ENCODE measurements at regions not wholly inside any gene's neighbourhood (a gene's known extent, or its start where the extent isn't known, plus 50 kb on each side); places are given as distances from the start of the nearest gene placed in this dataset.

DNA sequence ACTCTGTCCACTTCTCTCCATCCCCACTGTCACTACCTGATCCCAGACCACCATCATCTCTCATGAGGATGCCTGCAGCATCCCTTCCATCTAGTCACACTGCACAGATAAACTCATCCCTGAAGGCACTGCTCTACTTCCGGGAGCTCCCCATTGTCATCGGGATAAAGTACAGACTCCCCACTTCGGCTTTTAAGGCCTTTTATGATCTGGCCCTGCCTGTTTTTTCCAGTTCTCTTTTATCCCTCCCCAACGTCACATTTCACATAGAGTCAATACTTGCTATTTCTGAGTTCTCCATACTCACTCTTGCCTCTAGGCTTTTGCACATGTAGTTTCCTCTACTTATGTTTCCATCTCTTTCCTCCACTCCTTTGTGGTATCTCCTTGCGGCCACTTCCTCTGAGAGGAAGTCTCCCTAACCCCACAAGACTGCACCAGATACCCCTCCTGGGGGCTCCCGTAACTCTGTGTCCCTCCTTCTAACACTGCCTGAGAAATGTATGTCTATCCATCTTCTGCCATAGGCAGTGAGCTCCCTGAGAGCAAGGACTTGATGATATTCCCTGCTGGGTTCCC, 66.9 kb downstream of the COPRS start:
- TF ChIP-seq, protein P1, sequence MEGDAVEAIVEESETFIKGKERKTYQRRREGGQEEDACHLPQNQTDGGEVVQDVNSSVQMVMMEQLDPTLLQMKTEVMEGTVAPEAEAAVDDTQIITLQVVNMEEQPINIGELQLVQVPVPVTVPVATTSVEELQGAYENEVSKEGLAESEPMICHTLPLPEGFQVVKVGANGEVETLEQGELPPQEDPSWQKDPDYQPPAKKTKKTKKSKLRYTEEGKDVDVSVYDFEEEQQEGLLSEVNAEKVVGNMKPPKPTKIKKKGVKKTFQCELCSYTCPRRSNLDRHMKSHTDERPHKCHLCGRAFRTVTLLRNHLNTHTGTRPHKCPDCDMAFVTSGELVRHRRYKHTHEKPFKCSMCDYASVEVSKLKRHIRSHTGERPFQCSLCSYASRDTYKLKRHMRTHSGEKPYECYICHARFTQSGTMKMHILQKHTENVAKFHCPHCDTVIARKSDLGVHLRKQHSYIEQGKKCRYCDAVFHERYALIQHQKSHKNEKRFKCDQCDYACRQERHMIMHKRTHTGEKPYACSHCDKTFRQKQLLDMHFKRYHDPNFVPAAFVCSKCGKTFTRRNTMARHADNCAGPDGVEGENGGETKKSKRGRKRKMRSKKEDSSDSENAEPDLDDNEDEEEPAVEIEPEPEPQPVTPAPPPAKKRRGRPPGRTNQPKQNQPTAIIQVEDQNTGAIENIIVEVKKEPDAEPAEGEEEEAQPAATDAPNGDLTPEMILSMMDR (IDR thresholded peaks at IDR 0.05; ENCODE audit: extremely low read depth in 1 of 2, insufficient read depth in 1 of 2, low read depth in 1 of 2, low read length in 2 of 2): no peak
- TF ChIP-seq POLR2AphosphoS5 (IDR thresholded peaks at IDR 0.05; ENCODE audit: insufficient read depth, low read depth, low read length) (no peak), EZH2 (IDR thresholded peaks at IDR 0.05; ENCODE audit: borderline replicate concordance, low read depth, low read length, severe bottlenecking) (no peak), POLR2A (IDR thresholded peaks at IDR 0.05; ENCODE audit: low read depth, low read length) (no peak), GATA2 (IDR thresholded peaks at IDR 0.05; ENCODE audit: insufficient read depth, insufficient read length, low read depth, low read length) (no peak), MAX (IDR thresholded peaks at IDR 0.05; ENCODE audit: insufficient read depth, insufficient read length) (no peak), FOS (IDR thresholded peaks at IDR 0.05; ENCODE audit: borderline replicate concordance, insufficient read depth, low read length) (no peak), JUN (IDR thresholded peaks at IDR 0.05; ENCODE audit: borderline replicate concordance, insufficient read depth, insufficient read length, low read depth) (no peak), MYC (IDR thresholded peaks at IDR 0.05; ENCODE audit: low read depth, low read length) (no peak)
